HG03064 (cell line): ENCODE measurements at regions not wholly inside any gene's neighbourhood (a gene's known extent, or its start where the extent isn't known, plus 50 kb on each side); places are given as distances from the start of the nearest gene placed in this dataset.

Source experiments
- ATAC-seq: cut with Tn5 transposase; IDR thresholded peaks from one replicate; pipeline ENCODE4 v1.9.1; 2021; ENCODE audit warnings: low read depth; ENCODE audit not compliant: unreplicated experiment

DNA sequence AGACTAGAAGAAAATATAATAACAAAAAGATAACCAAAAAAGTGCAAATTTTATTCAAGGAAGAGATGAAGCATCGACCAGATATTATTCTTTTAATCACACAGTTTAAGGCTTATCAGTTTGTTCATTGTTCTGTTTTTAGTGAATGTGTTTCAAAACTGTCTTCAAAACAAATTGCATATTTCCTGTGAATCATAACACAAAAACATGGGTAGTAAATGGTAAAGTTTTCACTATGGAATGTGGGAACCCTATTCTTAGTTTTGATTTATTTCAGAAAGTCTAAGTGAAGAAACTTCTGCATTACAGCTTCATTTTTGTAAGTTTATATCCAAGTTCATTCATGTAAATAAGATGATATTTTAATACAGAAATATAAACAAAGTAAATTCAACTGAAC lies 207.6 kb upstream of the LUZP2 start:
- ATAC-seq = no peak

DNA sequence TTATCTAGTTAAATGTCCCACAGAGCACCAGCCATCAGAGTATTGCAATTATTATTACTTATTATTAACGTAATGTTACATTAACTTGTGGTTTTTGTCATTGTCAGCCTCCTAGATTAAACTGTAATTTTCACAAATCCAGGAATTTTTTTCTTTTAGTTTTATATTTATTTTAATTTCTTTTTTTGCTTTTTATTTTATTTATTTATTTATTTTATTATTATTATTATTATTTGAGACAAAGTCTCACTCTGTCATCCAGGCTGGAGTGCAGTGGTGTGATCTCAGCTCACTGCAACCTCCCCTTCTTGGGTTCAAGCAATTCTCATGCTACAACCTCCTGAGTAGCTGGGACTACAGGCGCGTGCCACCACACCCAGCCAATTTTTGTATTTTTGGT lies 202.9 kb upstream of the LUZP2 start:
- no peak for ATAC-seq

DNA sequence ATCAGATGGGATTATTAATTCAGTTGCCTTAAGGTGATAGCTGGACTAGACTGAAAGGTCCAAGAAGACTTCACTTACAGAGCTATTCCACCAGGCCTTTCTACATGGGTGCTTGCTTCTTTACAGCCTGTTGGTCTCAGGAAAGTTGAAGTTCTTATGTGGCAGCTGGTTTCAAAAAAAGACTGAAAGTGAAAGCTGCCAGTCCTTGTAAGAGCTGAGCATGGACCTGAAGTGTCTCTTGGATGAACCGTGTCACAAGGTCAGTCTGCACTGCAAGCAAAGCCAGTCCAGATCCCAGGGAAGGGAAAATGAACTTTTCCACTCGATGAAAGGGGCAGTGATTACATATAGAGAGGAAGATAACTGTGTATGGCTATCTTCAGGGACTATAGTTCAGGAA lies 201.5 kb upstream of the LUZP2 start:
- no peak for ATAC-seq

DNA sequence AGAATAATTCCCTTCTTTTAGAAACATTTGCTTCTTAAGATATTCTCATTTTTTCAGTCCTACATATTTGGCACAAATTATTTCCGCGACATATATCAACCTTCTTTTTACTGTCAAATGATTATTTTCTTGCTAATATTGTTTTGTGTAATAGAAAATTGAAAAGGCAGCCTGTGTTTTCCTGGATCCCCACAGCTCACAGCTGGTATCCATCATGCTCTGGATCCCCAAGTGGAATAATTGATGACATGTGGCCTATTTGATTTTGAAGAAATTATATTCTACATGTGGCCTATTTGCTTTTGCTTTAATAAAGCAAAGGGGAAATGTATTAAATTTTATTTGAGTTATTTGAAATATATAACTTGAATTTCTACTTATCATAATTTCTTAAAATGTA lies 199.4 kb upstream of the LUZP2 start:
- no peak for ATAC-seq

DNA sequence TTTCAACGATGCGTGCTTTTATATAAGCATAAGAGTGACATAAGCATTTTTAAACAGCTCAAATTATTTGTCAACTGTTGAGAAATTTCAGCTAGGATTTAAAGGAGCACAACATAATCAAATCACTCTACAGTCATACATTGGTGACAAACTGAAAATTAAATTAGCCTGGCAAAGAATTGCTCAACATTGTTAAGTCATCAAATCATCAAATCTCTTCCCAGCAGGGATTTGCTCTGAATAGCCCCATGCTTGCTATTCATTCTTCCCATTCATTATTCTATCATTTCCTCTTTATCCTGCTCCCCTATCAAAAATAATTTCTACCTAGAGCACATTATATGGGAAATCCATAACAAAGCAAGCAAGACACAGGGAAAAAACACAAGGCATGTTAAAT lies 198.7 kb upstream of the LUZP2 start:
- no peak for ATAC-seq

DNA sequence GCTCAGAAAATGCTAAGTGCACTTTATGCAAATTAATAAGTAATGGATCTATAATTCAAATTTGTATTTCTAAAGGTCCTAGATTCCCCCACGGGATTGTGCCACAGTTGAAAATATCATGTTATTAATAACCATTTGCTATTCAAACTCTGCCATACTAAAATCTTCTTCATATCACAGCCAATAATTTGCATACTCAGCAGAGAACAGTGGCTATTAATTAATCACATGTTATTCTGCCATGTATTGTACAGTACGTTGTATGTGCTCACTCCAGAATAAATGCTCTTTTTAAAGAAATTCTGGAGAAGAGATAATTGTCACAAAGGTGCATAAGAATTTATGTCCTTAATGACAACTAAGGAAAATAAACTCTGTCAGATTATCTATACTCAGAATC lies 184.9 kb upstream of the LUZP2 start:
- no peak for ATAC-seq

DNA sequence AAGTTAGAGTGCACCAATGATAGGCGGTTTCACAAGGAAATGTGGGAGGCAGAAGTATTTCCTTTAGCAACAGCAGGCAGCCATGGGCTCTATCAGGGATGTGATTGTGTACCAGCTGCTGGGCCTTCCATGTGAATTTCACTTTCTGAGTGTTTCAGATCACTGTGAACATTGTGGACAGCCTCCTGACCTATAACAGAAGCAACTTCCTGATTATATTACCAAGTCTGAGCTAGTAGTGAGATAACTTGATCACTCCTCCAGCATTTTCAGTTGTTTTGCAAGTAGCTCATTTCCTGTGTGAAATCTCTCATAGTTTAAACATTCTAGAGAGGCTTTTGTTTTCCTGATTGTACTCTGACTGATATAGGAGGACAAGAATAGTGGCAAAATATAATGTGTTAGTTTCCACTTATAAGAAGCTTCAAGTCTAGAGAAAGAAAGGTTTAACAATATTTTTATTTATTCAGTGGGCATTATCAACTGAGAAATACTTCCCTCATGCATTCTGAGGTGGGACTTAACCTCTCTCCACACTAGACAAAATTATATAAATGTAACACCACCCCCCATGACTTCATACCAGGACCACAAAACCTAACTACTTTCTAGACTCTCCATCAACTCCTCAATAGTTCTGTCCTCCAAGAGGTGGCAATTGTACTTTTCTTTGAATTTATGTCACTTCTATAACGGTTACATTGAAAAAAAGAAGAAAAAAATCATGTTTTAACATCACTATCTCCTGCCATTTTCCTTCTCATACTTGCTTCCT lies 184.2 kb upstream of the LUZP2 start:
- no peak for ATAC-seq

DNA sequence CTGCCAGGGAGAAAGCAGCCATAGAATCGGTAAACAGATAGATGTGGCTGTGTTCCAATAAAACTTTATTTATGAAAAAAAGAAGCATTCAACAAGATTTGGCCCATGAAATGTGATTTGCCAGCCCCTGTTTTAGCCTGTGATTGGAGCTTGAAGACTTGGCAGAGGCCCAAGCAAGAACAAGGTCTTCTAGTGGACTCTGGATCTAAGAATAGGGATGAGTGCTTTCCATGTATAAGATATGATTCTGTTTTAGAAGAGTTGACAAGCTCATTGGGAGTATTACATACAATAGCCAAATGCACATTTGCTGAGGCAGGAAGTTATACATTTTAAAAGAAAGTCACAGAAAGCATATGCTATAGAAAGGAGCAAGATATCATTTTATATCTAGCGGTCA lies 175.6 kb upstream of the LUZP2 start:
- no peak for ATAC-seq

DNA sequence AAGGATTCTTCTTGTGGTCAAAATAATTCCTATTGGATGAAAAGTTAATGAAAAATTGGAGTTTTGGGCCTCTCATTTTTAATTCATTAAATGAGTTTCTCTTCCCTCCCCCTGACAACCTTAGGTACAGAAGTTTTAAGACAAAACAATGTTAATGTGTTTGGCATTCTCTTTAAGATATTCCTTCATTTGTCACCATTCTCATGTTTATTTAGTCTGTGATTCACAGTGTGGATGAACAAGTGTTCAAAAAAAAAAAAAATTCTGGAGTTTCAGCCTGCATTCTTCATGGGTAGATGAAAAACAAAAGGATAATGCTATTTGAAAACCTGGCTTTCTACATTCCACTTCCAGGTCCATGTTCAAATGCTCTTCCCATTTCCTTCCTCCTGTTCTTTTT lies 172.6 kb upstream of the LUZP2 start:
- no peak for ATAC-seq

DNA sequence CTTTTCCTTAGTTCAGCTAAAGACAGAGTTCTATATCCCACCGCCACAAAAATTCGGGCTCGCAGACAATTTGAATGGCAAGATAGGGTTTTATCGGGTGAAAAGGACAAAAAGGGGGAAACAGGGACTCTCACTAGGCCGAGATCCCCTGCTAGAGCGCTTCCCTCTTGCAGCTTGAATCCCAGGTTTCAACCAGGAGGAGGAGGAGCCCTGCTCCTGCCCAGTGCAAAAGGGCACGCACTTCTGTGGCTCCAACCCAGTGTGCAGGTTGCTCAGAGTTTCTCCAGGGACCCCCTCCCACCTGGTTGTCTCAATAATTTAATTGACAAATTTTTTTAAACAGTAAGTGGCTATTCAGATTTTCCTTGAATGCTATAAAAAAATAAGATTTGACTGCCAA lies 152.6 kb upstream of the LUZP2 start:
- no peak for ATAC-seq

DNA sequence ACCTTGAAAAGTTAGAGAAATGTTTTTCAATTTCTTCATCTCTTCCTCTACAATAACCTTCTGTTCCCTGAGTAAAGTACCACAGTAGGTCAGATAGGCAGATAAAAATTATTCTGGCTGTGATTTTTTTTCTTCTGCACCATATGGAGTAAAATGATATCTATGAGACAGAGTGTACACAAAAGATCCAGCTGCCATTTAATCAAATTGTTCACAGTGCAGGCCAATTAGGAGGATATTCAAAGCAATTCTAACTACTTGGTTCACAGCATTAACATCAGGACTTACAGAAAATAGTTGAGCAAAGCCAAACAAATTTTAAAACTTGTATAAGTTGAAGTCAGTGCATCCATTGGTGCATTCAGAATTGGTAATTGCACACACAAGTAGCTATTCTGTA lies 147.9 kb upstream of the LUZP2 start:
- no peak for ATAC-seq

DNA sequence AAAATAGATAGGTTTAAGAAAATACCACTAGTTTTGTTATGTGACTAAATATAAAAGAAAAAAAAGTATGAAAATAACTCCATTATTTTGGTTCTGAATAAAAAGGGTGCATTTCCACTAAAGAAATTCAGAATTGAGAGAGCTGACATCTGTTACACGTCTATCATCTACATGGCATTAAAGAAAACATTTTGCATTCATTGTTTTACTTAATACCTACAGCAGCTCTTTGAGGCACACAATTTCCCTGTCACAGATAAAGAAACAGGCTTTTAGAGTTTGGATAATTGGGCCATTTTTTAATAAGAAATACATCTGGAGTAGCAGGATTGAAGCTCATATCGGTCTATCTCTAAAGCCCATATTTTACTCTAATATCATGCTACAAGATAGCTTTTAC lies 145.7 kb upstream of the LUZP2 start:
- no peak for ATAC-seq

DNA sequence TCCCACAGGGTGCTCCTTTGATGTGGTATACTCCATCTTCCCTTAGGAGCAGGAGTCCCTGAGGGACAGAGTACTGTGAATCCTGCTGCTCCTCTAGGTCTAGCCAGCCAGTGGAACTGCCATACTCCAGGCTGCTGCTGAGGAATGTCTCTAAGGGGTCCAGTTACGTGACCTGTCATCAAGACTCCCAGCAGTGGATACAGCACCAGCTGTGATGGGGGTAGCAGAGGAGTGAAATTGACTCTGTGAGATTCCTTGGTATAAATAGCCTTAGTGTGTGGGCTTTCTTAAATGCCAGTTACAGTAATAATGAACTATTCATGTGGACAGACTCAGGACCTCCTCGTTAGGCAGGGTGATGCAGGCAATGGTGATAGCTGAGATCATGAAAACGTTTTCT lies 140.4 kb upstream of the LUZP2 start:
- no peak for ATAC-seq

DNA sequence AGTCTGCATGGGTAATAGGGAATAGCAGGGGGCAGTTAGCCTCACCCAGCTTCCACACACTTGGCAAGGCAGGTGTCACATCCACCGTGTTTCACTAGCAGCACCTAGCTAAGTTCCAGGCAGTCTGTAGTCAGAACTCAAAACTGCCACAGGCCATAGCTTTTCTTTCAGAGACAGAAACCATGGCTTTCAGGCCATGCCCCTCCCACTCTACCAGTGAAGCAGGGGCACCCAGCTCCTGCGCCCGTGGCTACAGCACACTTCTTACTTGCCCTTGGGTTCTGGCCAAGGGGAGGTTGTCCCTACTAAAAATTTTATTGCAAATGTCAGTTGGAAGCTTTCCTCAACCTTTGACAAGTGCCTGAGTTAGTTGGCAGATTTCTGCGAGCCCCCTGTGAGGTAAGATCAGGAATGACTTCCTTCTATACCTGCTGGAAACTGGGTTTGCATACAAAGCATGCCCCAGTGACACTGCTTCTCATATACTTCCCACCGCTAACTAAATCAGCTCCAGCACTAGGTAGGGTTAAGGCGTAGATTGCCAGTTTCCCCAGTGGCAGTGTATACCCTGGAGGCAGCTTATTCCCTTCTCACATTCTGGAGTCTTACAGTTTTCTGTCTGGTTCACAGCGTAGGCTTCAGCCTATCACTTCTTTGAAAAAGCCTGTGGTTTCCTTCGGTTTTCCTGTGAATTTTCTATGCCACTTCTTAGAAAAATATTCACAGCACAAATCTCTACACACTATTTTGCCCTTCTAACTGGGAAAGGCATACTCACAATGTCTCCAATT lies 139.0 kb upstream of the LUZP2 start:
- ATAC-seq = no peak

DNA sequence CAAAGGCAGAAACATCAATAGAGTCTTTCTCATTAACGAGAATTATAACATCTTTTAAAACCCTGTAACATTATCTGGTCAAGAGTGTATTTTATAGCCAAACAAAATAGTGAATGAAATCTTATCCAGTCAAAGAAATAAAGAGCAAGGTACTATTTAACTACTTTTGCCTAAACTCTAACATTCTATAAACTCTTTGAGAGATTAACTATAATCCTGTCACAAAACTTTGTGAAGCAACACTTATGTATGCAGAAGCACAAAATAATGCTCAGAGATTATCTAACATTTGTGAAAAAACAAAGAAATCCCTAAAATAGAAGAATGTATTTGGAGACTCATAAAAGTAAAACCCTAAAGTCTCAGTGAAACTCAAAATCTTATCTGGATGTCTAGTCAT lies 124.4 kb upstream of the LUZP2 start:
- no peak for ATAC-seq

DNA sequence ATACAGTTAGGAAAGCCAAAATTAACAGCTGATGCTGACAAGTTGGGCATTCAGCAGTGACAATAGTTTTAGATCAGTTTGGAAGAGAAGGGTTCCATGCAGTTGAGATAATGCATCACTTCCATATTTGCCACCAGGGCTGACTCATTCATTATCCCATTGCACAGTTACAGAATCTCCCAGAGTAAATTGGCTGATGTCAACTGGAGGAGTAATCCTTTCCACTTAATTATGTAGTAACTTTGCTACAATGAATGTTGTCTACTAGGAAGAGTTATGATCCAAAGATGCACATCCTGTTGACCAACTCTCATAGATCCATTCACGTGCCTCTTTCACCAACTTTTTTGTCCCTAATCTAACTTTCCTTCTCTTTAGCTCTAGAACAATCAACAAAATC lies 123.3 kb upstream of the LUZP2 start:
- no peak for ATAC-seq

DNA sequence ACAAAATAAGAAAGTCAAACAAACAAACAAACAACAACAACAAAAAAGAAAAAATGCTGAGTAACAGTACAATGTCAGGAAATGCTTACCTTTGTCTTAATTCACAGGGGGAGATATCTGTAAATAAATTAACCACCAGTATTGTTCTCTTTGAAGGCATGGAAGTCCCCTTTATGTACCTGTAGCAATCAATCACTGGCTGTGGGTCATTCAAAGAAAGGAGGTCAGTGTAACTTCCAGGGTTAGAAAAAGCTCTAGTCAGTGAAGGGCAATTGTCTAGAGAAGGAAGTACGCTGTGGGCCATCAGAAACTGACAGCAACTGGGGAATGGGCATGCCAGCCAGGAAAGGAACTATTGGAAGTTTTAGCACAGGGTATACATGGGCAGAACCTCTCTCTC lies 121.5 kb upstream of the LUZP2 start:
- no peak for ATAC-seq

DNA sequence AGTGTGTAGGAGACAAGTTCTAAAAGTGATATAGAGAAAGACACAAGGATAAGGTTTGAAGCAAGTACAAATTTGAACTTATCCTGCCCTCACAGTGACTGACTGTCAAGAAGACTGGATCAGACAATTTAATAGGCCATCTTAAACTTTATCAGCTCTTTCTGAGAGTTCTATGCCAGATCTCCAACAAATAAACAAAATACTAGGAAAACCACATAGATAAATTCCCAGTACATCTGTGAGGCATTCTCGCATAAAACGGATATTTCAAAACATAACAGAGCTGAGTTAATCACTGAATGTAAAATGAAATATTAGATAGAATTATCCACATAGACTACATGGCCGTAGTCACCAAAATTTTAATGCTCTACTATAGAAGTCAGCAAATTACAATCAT lies 120.9 kb upstream of the LUZP2 start:
- no peak for ATAC-seq

DNA sequence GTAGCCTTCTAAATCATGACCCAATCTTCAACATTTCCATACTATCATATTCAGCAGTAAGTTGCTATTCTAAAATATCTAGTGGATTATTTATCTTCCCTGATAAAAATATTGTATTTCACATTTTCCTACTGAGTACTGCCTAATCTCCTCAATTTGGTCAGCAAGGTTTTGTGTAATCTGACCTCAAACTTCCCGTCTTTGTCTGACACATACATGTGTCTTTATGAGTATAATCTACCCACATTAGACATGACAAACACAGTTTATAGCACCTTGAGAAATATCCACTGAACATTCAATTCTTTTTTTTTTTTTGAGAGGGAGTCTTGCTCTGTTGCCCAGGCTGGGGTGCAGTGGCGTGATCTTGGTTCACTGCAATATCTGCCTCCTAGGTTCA lies 113.7 kb upstream of the LUZP2 start:
- no peak for ATAC-seq

DNA sequence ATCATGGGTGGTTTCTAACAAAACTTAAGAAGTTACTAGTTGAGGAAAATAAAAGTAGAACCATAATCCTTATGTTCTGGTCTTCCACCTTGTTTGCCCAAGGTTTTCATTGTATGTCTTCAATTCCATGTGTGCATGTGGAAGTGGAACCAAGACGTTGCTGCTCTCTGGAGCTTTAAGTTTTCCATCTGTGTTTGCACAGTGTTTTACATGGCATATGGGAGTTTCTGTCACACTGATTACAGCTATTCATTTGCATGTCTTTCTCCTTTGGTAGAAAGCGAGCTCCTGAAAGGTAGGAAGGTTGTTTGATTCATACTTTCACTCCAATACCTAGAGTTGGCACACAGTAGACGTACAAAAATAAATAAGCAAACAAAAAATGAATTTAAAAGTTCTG lies 112.6 kb upstream of the LUZP2 start:
- ATAC-seq = no peak

DNA sequence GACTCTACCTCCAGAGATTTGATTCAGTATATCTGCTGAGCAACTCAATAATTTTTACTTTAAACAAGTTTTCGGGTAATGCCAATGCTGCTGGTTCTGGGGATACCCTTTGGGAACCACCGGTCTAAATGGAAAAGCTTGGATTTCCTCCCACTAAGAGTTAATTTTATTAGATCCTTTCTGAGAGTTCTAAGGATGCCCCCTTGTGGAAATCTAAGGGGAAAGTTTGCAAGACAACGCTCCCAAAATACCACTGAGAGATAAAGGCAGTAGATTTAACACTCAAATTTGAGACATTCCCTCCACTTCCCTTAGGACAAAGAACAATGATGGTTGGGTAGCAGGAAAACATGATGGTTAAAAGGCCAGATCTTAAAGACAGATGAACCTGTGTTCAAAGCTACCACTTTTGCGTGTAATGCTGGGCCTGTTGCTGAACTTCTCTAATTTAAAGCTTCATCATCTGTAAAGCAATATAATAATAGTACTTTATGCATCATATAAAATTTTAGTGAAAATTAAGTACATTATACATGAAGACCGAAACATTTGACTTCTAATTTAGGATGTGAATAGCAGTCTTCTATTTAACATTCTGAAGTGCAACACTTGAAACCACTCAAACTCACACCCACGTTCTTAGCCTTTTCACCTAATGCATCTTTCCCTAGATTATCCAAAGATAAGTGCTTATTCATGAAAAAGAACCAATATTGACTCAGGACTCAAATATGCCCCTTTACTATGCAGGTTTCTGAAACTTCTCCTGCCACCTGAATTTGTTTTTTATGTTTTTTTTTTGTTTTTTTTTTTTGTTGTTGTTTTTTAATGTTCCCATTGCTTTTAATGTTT lies 110.1 kb upstream of the LUZP2 start:
- ATAC-seq = no peak
